Mucosa of stomach (tissue), 1 donor: ENCODE measurements at regions not wholly inside any gene's neighbourhood (a gene's known extent, or its start where the extent isn't known, plus 50 kb on each side); places are given as distances from the start of the nearest gene placed in this dataset.

ENCODE experiments used
- H3K27me3 ChIP-seq: one replicate; pipeline ENCODE4 v1.7.0; 2013; ENCODE audit warnings: mild to moderate bottlenecking, low read length; ENCODE audit not compliant: control insufficient read depth, insufficient read depth
- H3K36me3 ChIP-seq: one replicate; pipeline ENCODE4 v1.7.0; 2013; ENCODE audit warnings: low read length; ENCODE audit not compliant: control insufficient read depth, insufficient read depth
- H3K4me1 ChIP-seq: one replicate; pipeline ENCODE4 v1.7.0; 2013; ENCODE audit warnings: mild to moderate bottlenecking, low read length; ENCODE audit not compliant: control insufficient read depth, insufficient read depth
- H3K4me3 ChIP-seq: one replicate; pipeline ENCODE4 v1.7.0; 2013; ENCODE audit warnings: low read length
- H3K9ac ChIP-seq: one replicate; pipeline ENCODE4 v1.7.0; 2013; ENCODE audit warnings: mild to moderate bottlenecking, low read length, moderate library complexity
- H3K9me3 ChIP-seq: one replicate; pipeline ENCODE4 v1.7.0; 2013; ENCODE audit warnings: mild to moderate bottlenecking, low read length, moderate library complexity; ENCODE audit not compliant: control insufficient read depth
- donor health status: Pancreatic carcinoma.

- Histone ChIP-seq H3K9me3 (no peaks in the 10 kb centered on the region), H3K27me3 (no peaks in the 10 kb centered on the region), H3K4me1 (peaks cover 16% of the 10 kb centered on the region), H3K9ac (peak overlapping the region; percentile 94), H3K36me3 (no peaks in the 10 kb centered on the region), H3K4me3 (peak overlapping the region; percentile 29)
Observed at GRCh38 chr9:129383561-129384490, 205.8 kb upstream of the IER5L start.

GRCh38 chr9:129383019-129383560 lies 205.0 kb upstream of the IER5L start:
- Histone ChIP-seq H3K9ac (peak overlapping the region; percentile 94), H3K36me3 (no peaks in the 10 kb centered on the region), H3K4me3 (peak overlapping the region; percentile 29), H3K4me1 (peaks cover 16% of the 10 kb centered on the region), H3K9me3 (no peaks in the 10 kb centered on the region), H3K27me3 (no peaks in the 10 kb centered on the region)

DNA sequence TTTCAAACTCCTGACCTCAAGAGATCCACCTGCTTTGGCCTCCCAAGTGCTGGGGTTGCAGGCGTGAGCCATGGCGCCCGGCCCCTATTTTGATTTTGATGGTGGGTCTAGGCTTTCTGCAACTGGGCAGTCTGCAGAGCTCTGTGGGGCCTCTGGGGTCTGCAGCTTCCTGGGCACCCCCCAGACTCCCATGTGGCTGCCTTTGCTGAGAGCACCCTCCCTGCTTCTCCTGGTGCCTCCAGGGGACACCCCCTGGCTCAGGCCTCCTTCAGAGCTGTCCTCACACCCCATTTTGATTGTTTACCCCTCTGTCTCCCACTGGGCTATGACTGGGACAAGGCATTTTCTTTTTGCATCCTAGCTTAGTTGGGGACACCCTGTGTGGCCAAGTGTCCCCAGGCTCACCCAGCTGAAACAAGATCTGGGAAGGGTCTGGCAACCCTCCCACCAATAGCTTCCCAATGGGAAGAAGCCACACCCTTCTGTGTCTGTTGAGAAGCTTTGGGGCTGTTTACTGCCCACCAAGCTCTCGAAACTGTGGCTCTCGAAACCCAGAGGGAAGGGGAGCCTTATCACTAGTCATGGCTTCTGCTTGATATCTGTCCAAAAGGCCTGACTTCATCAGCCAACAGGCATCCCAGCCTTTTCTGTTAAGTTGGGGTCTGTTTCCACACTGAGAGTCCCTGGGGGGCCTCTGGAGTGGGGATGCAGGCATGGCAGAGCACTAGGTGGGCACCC lies 204.4 kb upstream of the IER5L start:
- no peaks in the 10 kb centered on the region for H3K36me3 ChIP-seq
- H3K4me1 ChIP-seq = peaks cover 16% of the 10 kb centered on the region
- H3K9me3 ChIP-seq = no peaks in the 10 kb centered on the region
- peak overlapping the region; percentile 29 for H3K4me3 ChIP-seq
- no peaks in the 10 kb centered on the region for H3K27me3 ChIP-seq
- H3K9ac ChIP-seq = peak overlapping the region; percentile 94

- Histone ChIP-seq H3K4me1 (peaks cover 16% of the 10 kb centered on the region), H3K9ac (no peak overlapping the region), H3K4me3 (no peak overlapping the region), H3K27me3 (no peaks in the 10 kb centered on the region), H3K9me3 (no peaks in the 10 kb centered on the region), H3K36me3 (no peaks in the 10 kb centered on the region)
Observed at GRCh38 chr9:129381481-129381957, 203.5 kb upstream of the IER5L start.

DNA sequence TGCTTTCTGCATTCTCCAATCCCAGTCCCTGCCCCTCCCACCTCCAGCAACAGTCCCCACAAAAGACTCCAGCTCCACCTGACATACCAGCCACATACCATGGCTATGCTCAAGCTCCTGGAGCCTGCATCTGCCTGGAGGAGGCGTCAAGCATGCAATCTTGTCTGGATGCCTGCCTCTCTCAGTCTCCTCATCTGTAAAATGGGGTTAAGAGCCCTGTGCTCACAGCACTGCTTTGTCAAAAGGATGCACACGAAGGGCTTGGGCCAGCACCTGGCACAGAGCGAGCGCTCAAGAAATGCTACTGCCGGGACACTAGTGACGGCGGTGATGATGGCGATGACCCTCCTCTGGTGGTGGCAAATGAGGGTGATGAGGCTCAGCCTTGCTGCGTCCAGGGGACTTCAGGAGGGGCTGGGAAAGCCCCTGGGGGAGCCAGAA lies 202.9 kb upstream of the IER5L start:
- H3K9me3 ChIP-seq = no peaks in the 10 kb centered on the region
- H3K9ac ChIP-seq = no peak overlapping the region
- peaks cover 16% of the 10 kb centered on the region for H3K4me1 ChIP-seq
- no peaks in the 10 kb centered on the region for H3K27me3 ChIP-seq
- H3K36me3 ChIP-seq = no peaks in the 10 kb centered on the region
- H3K4me3 ChIP-seq = no peak overlapping the region

DNA sequence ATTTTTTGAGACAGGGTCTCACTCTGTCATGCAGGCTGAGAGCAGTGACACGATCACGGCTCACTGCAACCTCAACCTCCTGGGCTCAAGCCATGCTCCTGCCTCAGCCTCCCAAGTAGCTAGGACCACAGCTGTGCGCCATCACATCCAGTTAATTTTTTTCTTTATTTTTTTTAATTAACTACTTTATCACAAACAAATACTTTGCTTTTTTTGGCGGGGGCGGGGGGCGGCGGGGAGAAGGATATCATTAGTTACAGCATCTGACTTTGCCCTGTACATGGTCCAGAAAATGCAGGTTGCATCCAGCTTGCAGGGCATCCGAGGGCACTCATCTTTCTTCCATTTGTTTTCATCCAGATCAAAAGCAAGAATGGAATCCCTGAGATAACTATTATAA lies 201.8 kb upstream of the IER5L start:
- no peak overlapping the region for H3K4me3 ChIP-seq
- no peaks in the 10 kb centered on the region for H3K27me3 ChIP-seq
- H3K9ac ChIP-seq = no peak overlapping the region
- peaks cover 16% of the 10 kb centered on the region for H3K4me1 ChIP-seq
- no peaks in the 10 kb centered on the region for H3K9me3 ChIP-seq
- H3K36me3 ChIP-seq = no peaks in the 10 kb centered on the region

DNA sequence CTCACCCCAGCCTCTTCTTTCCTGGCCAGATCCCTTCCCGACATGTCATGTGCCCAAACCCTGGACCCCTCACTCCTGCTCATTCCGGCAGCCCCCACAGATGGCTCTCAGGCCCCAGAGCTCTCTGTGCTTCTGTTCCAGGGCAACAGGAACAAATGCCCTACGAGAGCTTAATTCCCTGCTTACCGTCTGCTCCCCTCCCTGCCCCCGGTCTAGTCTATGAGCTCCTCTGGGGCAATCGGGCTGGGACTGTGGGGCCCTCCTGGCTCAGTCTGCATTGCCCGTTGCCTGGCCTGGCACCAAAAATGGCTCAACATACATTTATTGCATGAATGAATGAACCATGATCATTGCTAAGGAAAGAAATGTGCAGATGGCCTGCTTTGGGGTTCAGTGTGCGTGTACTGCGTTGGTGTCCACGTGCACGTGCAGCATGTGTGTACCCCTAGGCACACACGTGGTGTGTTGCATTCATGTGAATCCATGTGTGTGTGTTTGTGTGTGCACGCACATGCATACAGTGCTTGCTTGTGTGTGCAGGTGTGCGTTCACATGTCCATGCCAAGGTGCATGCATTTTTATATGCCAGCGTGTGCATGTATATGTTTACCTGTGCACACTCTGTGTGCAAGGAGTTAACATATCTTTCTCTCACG lies 201.2 kb upstream of the IER5L start:
- H3K4me1 ChIP-seq = peaks cover 16% of the 10 kb centered on the region
- H3K36me3 ChIP-seq = no peaks in the 10 kb centered on the region
- no peaks in the 10 kb centered on the region for H3K9me3 ChIP-seq
- H3K27me3 ChIP-seq = no peaks in the 10 kb centered on the region
- H3K9ac ChIP-seq = no peak overlapping the region
- no peak overlapping the region for H3K4me3 ChIP-seq

DNA sequence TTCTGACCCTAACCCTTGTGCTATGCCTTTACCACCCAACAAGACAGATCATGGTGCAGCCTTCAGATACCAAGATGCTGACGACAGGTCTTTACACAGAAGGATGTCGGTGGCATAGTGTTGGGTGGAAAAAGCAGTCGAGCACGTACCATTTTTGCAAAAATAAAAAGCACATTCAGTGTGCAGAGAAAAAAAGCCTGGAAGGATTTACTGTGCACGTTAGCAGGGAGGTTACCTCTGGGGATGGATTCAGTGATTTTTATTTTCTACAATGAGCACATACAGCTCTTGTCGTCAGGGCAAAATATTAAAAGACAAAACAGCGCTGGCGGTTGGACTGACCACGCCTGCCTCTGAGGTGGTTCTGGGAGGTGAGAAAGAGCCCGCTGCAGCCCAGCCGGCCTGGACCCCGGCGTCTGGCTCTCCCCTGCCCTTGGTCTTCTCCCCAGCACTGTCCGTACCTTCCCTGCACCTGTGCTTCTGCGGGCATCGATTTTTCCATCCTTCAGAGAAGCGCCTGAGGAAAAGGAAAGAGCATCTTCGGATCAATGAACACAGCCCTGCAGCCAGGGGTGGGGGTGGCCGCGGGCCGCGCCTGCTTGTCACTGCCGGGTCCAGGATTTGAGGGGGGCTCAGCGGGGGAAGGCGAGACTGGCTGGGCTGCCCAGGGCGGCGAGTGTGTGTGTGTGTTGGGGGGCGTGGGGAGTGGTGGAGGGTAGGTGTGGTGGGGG lies 200.0 kb upstream of the IER5L start:
- Histone ChIP-seq H3K27me3 (no peaks in the 10 kb centered on the region), H3K36me3 (no peaks in the 10 kb centered on the region), H3K9me3 (no peaks in the 10 kb centered on the region), H3K4me3 (no peak overlapping the region), H3K9ac (no peak overlapping the region), H3K4me1 (peaks cover 11% of the 10 kb centered on the region)

- Histone ChIP-seq H3K9ac (no peak overlapping the region), H3K36me3 (no peaks in the 10 kb centered on the region), H3K4me1 (peaks cover 3% of the 10 kb centered on the region), H3K9me3 (no peaks in the 10 kb centered on the region), H3K27me3 (no peaks in the 10 kb centered on the region), H3K4me3 (no peak overlapping the region)
Observed at GRCh38 chr9:129377181-129377580, 199.1 kb upstream of the IER5L start.

DNA sequence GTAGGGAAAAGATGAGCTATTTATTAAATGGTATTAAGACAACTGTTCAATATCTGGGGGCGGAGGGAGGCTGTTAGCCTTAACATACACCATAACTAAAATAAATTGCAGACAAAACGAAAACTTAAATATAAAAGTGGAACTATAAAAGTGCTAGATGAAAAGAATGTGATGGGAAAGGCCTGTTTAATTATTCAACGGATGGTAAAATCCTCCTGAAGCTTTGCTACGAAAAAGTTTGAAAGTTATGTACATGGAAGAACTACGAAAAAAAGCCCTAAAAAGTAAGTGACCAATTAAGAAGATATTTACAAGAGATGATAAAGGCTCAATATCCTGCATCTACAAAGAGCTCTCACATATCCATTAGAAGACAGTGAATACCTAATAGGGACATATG lies 197.8 kb upstream of the IER5L start:
- Histone ChIP-seq H3K27me3 (no peaks in the 10 kb centered on the region), H3K4me1 (no peaks in the 10 kb centered on the region), H3K4me3 (no peak overlapping the region), H3K9ac (no peak overlapping the region), H3K9me3 (no peaks in the 10 kb centered on the region), H3K36me3 (no peaks in the 10 kb centered on the region)

GRCh38 chr9:129374651-129375050 lies 196.6 kb upstream of the IER5L start:
- no peaks in the 10 kb centered on the region for H3K27me3 ChIP-seq
- no peaks in the 10 kb centered on the region for H3K9me3 ChIP-seq
- H3K4me3 ChIP-seq = no peak overlapping the region
- no peak overlapping the region for H3K9ac ChIP-seq
- no peaks in the 10 kb centered on the region for H3K36me3 ChIP-seq
- no peaks in the 10 kb centered on the region for H3K4me1 ChIP-seq
